Gastroesophageal sphincter (tissue), 3 donors: ENCODE measurements at regions not wholly inside any gene's neighbourhood (a gene's known extent, or its start where the extent isn't known, plus 50 kb on each side); places are given as distances from the start of the nearest gene placed in this dataset.

ENCODE experiments used
- EP300 ChIP-seq: sonication (generic); formaldehyde crosslinking; IDR thresholded peaks from one replicate; pipeline ENCODE4 v1.6.1; 2017; ENCODE audit warnings: antibody characterized with exemption, mild to moderate bottlenecking
- TF ChIP-seq, protein P1 (sequence below), 4 experiments: fragments of 200-600 bp in 2 of 4; fragments of 450-650 bp in 2 of 4; sonication (generic) in 1 of 4; IDR thresholded peaks; one replicate each; pipeline ENCODE4 v1.5.1; 2017 to 2019; ENCODE audit warnings: antibody characterized with exemption in 4 of 4, mild to moderate bottlenecking in 2 of 4, moderate library complexity in 2 of 4

DNA sequence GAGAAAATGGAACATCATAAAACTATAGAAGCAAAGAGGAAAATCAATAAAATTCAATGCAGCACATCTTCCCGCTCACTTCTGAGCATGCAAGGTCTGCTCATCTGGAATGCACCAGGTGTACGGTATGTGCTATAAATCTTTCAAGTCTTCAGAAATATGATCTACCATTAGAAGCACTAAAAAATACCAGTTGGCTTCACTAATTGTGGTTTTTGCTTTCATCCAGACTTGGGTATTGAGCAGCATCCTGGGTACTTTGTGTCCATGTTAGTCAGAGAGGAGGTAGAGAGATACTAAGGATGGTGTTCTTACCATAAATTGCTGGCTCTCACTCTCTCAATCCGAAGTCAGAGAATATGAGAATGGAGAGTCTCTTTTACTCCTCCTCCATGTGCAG is 477.1 kb downstream of the PPARGC1A start:
- no peak for TF ChIP-seq EP300
- TF ChIP-seq, protein P1, sequence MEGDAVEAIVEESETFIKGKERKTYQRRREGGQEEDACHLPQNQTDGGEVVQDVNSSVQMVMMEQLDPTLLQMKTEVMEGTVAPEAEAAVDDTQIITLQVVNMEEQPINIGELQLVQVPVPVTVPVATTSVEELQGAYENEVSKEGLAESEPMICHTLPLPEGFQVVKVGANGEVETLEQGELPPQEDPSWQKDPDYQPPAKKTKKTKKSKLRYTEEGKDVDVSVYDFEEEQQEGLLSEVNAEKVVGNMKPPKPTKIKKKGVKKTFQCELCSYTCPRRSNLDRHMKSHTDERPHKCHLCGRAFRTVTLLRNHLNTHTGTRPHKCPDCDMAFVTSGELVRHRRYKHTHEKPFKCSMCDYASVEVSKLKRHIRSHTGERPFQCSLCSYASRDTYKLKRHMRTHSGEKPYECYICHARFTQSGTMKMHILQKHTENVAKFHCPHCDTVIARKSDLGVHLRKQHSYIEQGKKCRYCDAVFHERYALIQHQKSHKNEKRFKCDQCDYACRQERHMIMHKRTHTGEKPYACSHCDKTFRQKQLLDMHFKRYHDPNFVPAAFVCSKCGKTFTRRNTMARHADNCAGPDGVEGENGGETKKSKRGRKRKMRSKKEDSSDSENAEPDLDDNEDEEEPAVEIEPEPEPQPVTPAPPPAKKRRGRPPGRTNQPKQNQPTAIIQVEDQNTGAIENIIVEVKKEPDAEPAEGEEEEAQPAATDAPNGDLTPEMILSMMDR (IDR thresholded peaks at IDR 0.05) = no peak
